ENCODE measurements at regions not wholly inside any gene's neighbourhood (a gene's known extent, or its start where the extent isn't known, plus 50 kb on each side); places are given as distances from the start of the nearest gene placed in this dataset.
"Not testable (repeated sequence)": the region's sequence is repeated elsewhere in the genome, so short reads cannot be mapped to it uniquely, and the experiment has no call there.

DNA sequence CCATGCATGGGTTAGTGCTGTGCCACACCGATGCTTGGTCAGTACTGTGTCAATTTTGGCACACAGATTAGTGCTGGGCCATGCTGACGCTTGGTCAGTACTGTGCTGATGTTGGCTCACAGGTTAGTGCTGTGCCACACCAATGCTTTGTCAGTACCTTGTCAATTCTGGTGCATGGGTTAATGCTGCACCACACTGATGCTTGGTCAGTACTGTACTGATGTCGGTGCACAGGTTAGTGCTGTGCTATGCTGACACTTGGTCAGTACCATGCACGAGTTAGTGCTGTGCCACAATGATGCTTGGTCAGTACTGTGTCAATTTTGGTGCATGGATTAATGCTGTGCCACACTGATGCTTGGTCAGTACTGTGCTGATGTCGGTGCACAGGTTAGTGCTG is 103.0 kb downstream of the NPIPB11 start:
- H3K27me3 Mint-ChIP-seq (ENCODE audit: low read depth in 2 of 2) = no peaks in the 10 kb centered on the region
- Histone ChIP-seq H3K4me3 (ENCODE audit: low read length) (no peak overlapping the region), H3K9me3 (ENCODE audit: control insufficient read depth, insufficient read depth, low read length) (no peaks in the 10 kb centered on the region), H3K4me1 (ENCODE audit: control insufficient read depth, insufficient read depth, low read length) (peaks cover 35% of the 10 kb centered on the region), H3K27ac (ENCODE audit: low read length) (no peak overlapping the region), H3K36me3 (ENCODE audit: control insufficient read depth, insufficient read depth, low read length) (peaks cover 3% of the 10 kb centered on the region), H3K27me3 (ENCODE audit: control insufficient read depth, insufficient read depth, low read length) (no peaks in the 10 kb centered on the region)
- peaks cover 32 to 36% of the 10 kb centered on the region in 2 donors for H3K4me1 Mint-ChIP-seq
- WGBS (ENCODE audit: insufficient coverage) = 95% methylated on average over 5 of the region's 5 CpGs
- TF ChIP-seq, protein P1, sequence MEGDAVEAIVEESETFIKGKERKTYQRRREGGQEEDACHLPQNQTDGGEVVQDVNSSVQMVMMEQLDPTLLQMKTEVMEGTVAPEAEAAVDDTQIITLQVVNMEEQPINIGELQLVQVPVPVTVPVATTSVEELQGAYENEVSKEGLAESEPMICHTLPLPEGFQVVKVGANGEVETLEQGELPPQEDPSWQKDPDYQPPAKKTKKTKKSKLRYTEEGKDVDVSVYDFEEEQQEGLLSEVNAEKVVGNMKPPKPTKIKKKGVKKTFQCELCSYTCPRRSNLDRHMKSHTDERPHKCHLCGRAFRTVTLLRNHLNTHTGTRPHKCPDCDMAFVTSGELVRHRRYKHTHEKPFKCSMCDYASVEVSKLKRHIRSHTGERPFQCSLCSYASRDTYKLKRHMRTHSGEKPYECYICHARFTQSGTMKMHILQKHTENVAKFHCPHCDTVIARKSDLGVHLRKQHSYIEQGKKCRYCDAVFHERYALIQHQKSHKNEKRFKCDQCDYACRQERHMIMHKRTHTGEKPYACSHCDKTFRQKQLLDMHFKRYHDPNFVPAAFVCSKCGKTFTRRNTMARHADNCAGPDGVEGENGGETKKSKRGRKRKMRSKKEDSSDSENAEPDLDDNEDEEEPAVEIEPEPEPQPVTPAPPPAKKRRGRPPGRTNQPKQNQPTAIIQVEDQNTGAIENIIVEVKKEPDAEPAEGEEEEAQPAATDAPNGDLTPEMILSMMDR (IDR thresholded peaks at IDR 0.05) = no peak
- no peak overlapping the region for H3K4me3 Mint-ChIP-seq
- ATAC-seq (no peak), DNase-seq (no peak)
- H3K27ac Mint-ChIP-seq = no peak overlapping the region
- intact Hi-C loops (cut with micrococcal nuclease) = no loop called here
- H3K9me3 Mint-ChIP-seq = no peaks in the 10 kb centered on the region
- H3K36me3 Mint-ChIP-seq = no peaks in the 10 kb centered on the region

DNA sequence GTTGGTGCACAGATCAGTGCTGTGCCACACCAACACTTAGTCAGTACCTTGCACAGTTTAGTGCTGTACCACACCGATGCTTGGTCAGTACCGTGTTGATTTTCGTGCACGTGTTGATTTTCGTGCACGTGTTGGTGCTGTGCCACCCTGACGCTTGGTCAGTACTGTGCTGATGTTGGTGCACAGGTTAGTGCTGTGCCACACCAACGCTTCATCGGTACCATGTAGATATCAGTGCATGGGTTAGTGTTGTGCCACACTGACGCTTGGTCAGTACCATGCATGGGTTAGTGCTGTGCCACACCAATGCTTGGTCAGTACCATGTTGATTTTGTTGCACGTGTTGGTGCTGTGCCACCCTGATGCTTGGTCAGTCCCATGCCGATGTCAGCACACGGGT is 103.5 kb downstream of the NPIPB11 start:
- H3K36me3 Mint-ChIP-seq = no peaks in the 10 kb centered on the region
- no peaks in the 10 kb centered on the region for H3K27me3 Mint-ChIP-seq (ENCODE audit: low read depth in 2 of 2)
- Histone ChIP-seq H3K4me1 (ENCODE audit: control insufficient read depth, insufficient read depth, low read length) (peaks cover 30% of the 10 kb centered on the region), H3K27me3 (ENCODE audit: control insufficient read depth, insufficient read depth, low read length) (no peaks in the 10 kb centered on the region), H3K9me3 (ENCODE audit: control insufficient read depth, insufficient read depth, low read length) (no peaks in the 10 kb centered on the region), H3K27ac (ENCODE audit: low read length) (no peak overlapping the region), H3K4me3 (ENCODE audit: low read length) (no peak overlapping the region), H3K36me3 (ENCODE audit: control insufficient read depth, insufficient read depth, low read length) (peaks cover 3% of the 10 kb centered on the region)
- WGBS (ENCODE audit: insufficient coverage) = 98% methylated on average over 13 of the region's 13 CpGs
- no peak overlapping the region for H3K27ac Mint-ChIP-seq
- intact Hi-C loops (cut with micrococcal nuclease) = no loop called here
- H3K9me3 Mint-ChIP-seq = peaks cover 0 to 2% of the 10 kb centered on the region in 2 donors
- no peak for ATAC-seq
- H3K4me3 Mint-ChIP-seq = no peak overlapping the region
- no peak for DNase-seq
- H3K4me1 Mint-ChIP-seq = peaks cover 30 to 32% of the 10 kb centered on the region in 2 donors
- TF ChIP-seq, protein P1 (IDR thresholded peaks at IDR 0.05) = no peak

DNA sequence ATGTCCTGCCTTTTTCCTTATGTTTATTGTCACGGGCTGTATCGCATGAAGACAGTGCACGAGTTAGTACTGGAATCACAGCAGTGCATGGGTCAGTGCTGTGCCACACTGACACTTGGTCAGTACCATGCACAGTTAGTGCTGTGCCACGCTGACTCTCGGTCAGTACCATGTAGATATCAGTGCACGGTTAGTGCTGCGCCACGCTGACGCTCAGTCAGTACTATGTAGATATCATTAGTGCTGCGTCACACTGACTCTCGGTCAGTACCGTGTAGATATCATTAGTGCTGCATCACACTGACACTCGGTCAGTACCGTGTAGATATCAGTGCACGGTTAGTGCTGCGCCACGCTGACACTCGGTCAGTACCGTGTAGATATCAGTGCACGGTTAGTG is 104.1 kb downstream of the NPIPB11 start:
- H3K36me3 Mint-ChIP-seq; H3K9me3 Mint-ChIP-seq; H3K27me3 ChIP-seq (ENCODE audit: control insufficient read depth, insufficient read depth, low read length); H3K27ac Mint-ChIP-seq; DNase-seq; ATAC-seq; H3K36me3 ChIP-seq (ENCODE audit: control insufficient read depth, insufficient read depth, low read length); H3K9me3 ChIP-seq (ENCODE audit: control insufficient read depth, insufficient read depth, low read length); H3K27ac ChIP-seq (ENCODE audit: low read length); H3K4me3 Mint-ChIP-seq; intact Hi-C loops (cut with micrococcal nuclease); H3K27me3 Mint-ChIP-seq (ENCODE audit: low read depth in 2 of 2); H3K4me3 ChIP-seq (ENCODE audit: low read length): not testable (repeated sequence)
- peaks cover 24% of the 10 kb centered on the region for H3K4me1 ChIP-seq (ENCODE audit: control insufficient read depth, insufficient read depth, low read length)
- H3K4me1 Mint-ChIP-seq = peaks cover 25 to 32% of the 10 kb centered on the region in 2 donors
- WGBS (ENCODE audit: insufficient coverage) = 93% methylated on average over 20 of the region's 20 CpGs

DNA sequence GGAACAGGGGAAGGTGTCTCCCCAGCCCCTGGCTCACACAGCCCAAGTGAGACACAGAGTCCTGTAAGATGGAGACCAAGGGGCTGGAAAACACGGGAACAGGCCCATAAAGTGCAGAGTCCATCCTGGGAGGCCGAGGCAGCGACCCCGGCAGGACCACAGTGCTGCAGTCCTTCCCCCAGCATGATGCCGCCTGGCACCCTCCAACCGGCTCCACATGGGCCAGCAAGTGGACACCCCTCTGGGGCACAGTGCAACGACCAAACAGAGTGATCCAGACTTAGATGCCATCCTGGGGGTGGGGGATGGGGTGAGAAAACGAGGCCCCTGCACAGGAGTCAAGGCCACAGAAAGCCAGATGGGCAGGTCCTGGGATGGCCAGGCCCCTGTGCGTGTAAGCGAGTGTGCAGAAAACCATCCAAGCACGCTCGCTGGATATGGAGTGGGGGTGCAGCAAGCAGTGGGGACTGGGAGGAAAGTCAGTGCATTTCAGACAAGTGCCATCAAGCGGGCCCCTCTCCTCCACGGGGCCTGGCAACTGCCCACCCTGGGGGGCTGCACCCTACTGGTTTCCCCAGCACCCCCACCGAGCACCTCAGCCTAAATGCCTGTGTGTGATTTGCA is 104.7 kb downstream of the NPIPB11 start:
- peaks cover 18% of the 10 kb centered on the region for H3K4me1 ChIP-seq (ENCODE audit: control insufficient read depth, insufficient read depth, low read length)
- H3K9me3 Mint-ChIP-seq; ATAC-seq; intact Hi-C loops (cut with micrococcal nuclease); H3K27ac Mint-ChIP-seq; H3K9me3 ChIP-seq (ENCODE audit: control insufficient read depth, insufficient read depth, low read length); H3K27me3 Mint-ChIP-seq (ENCODE audit: low read depth in 2 of 2); H3K4me3 Mint-ChIP-seq; H3K36me3 ChIP-seq (ENCODE audit: control insufficient read depth, insufficient read depth, low read length); H3K27ac ChIP-seq (ENCODE audit: low read length); H3K4me3 ChIP-seq (ENCODE audit: low read length); H3K36me3 Mint-ChIP-seq; H3K27me3 ChIP-seq (ENCODE audit: control insufficient read depth, insufficient read depth, low read length); DNase-seq: not testable (repeated sequence)
- WGBS (ENCODE audit: insufficient coverage) = 86% methylated on average over 15 of the region's 15 CpGs
- peaks cover 19 to 32% of the 10 kb centered on the region in 2 donors for H3K4me1 Mint-ChIP-seq

DNA sequence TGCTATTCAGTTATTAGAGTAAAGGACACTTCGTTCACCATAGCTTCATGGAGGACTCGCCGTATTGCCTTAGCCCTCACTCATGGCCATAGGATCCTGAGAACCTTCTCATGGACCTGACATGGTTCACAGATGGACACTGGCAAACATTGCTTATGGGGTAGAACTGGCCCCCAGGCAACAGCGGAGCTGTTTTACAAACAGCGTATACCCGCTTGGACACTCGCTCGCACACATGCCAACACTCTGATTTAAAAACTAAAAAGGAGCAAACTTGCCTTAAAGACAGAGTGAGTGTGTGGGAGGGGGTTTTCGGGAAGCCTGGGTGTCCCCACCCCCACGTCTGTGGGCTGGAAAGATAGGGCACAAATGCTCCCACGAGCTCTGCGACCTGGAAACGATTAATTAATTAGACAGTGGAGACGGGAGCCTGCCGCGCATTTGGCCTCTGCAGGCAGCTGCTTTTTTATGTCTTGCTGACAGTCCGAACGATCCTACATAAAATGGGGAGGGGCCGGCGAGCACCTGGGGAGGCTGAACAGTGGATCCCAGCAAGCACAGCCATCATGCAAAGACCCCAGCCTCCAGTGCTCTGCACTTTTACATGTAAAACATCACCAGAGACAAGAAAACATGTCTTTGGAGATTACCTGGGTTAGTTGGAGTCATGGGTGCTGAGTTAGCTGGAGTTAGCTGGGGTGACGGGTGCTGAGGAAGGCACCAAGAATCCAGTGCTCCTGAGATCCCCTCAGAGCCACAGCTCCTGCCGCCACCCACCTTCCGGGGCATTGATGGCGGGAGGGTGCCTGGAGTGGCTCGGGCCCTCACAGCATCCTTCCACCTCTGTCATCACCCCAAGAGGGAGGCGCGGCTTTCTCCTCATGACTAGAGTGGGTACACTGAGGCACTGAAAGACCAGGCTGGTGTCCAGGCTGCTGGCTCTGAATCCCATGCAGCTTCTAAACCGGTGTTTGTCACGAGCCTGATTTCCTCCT is 105.7 kb downstream of the NPIPB11 start:
- H3K4me3 Mint-ChIP-seq; DNase-seq; H3K9me3 ChIP-seq (ENCODE audit: control insufficient read depth, insufficient read depth, low read length); H3K36me3 Mint-ChIP-seq; H3K9me3 Mint-ChIP-seq; H3K27me3 Mint-ChIP-seq (ENCODE audit: low read depth in 2 of 2); intact Hi-C loops (cut with micrococcal nuclease); H3K36me3 ChIP-seq (ENCODE audit: control insufficient read depth, insufficient read depth, low read length); ATAC-seq; H3K27me3 ChIP-seq (ENCODE audit: control insufficient read depth, insufficient read depth, low read length); H3K4me3 ChIP-seq (ENCODE audit: low read length): not testable (repeated sequence)
- Mint-ChIP-seq H3K27ac (peak overlapping the region; percentile 75 to 78), H3K4me1 (peaks cover 12 to 28% of the 10 kb centered on the region in 2 donors)
- H3K4me1 ChIP-seq (ENCODE audit: control insufficient read depth, insufficient read depth, low read length) = peaks cover 18% of the 10 kb centered on the region
- 90% methylated on average over 25 of the region's 29 CpGs for WGBS (ENCODE audit: insufficient coverage)
- peak overlapping the region; percentile 61 for H3K27ac ChIP-seq (ENCODE audit: low read length)

DNA sequence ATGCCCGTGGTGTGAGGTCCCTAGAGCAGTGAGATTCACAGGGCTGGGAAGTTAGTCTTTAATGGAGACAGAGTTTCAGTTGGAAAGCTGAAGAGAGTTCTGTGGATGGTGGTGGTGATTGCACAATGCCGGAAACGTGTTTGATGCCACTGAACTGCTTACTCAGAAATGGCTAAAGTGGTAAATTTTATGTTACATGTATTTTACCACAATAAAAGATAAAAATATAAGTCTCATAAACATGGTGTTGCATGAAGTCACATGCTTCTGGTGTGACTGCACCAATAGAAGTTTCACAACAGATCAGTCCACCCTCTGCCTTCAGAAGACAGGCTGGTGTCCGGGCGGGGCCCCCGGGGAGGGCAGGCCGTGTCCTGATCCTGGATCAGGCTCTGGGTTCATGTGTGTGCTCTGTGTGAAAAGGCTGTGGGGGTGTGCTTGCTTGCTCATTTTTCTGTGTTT is 106.5 kb downstream of the NPIPB11 start:
- 37% methylated on average over 5 of the region's 7 CpGs for WGBS (ENCODE audit: insufficient coverage)
- intact Hi-C loops (cut with micrococcal nuclease); H3K36me3 Mint-ChIP-seq; H3K36me3 ChIP-seq (ENCODE audit: control insufficient read depth, insufficient read depth, low read length); H3K27me3 ChIP-seq (ENCODE audit: control insufficient read depth, insufficient read depth, low read length); H3K9me3 ChIP-seq (ENCODE audit: control insufficient read depth, insufficient read depth, low read length); H3K9me3 Mint-ChIP-seq; DNase-seq; H3K27me3 Mint-ChIP-seq (ENCODE audit: low read depth in 2 of 2); H3K4me3 ChIP-seq (ENCODE audit: low read length): not testable (repeated sequence)
- H3K4me3 Mint-ChIP-seq = peak overlapping the region; percentile 47
- peak; percentile 85 to 87 (median 86) for ATAC-seq
- H3K27ac Mint-ChIP-seq = peak overlapping the region; percentile 75 to 78
- peak overlapping the region; percentile 61 for H3K27ac ChIP-seq (ENCODE audit: low read length)
- peaks cover 18% of the 10 kb centered on the region for H3K4me1 ChIP-seq (ENCODE audit: control insufficient read depth, insufficient read depth, low read length)
- H3K4me1 Mint-ChIP-seq = peaks cover 12 to 28% of the 10 kb centered on the region in 2 donors
